Activated naive CD4-positive, alpha-beta T cell (primary cell): ENCODE measurements at regions not wholly inside any gene's neighbourhood (a gene's known extent, or its start where the extent isn't known, plus 50 kb on each side); places are given as distances from the start of the nearest gene placed in this dataset.

Source experiments
- DNase-seq, 4 experiments: peaks; one replicate each; lab custom pipeline; 2025; lab: John Stamatoyannopoulos, UW

DNA sequence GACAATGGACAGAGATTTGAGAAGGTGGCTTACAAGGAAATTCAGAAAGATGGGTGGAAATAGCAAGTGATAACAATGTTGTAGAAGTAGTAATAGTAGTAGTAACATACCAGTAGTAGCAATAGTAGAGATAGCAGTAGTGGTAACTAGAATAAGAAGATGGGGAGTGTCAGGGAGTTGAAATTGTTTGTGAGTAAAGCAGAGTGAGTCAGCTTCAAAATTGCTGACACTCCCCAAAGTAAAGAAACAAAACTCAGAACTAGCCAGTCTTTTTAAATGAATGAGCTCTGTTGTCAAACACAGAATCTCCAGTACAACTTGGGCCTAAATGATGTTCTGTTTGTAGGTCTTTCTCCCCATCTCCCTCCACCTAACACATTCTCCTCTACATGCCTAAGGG is 1040.9 kb downstream of the CBLN2 start:
- no peak for DNase-seq

DNA sequence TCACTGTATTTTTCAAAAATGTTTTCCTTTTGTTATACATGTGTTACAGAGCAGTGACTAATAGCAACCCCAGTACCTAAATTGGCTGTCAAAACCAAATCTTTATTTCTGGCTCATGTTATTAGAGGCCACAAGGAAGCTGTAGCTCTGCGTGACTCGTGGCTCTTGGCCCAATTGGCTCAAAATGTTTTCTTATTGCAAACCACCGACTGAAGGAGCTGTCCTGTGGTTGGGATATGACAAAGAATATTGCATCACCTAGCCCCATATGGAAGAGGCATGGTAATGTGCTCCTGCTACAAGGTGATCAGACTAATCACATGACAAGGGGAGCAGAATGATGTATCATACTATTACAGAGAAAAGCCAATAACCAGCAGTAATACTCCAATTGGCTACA is 1058.5 kb downstream of the CBLN2 start:
- no peak for DNase-seq

DNA sequence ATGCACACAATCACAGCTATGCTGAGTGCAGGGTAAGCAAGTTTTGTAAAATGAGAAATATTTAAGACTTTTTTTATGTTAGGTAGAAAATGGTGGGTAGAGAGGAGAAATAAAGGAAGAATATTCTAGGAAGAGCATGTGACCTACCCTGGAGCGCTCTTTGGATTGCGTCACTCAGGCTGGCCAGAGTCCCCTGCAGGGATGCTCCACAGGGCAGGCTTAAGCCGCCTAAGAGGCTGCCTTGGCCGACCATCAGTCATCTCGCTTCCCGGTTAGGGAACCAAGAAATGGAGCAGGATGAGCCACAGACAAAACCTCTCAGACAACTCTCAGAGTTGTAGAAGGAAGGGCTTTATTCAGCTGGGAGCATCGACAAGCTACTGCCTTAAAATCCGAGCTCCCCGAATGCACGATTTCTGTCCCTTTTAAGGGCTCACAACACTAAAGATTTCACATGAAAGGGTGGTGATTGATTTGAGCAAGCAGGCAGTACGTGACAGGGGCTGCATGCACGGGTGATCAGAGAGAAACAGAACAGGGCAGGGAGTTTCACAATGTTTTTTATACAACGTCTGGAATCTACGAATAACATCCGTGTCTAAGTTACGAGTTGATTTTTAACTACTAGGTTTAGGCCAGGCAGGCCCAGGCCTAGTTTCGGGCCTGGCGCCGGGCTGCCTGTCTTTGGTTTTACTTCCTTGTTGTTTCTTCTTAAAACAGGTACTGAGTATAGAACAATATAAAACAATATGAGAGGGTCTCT is 1072.0 kb downstream of the CBLN2 start:
- no peak for DNase-seq

- DNase-seq: no peak
Observed at GRCh38 chr18:71456206-71456605, 1087.9 kb downstream of the CBLN2 start.

DNA sequence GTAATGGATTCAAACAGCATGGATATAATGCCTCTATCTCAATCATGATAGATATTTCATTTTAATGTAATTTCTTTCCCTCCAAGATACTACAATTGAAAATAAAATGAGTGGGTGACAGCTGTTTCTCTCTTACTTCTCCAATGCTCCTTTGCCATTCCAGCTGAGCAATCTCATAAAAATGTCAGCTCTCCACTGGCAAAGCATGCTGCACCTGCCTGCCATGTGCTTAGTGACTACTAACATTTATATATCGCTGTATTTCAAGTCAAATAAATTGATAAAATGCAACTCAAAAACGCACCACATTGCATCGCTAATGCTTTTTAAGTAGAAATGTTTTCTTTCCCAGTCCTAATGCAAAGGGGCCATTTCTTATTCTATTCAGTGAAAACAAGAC is 1093.9 kb downstream of the CBLN2 start:
- DNase-seq: no peak

DNA sequence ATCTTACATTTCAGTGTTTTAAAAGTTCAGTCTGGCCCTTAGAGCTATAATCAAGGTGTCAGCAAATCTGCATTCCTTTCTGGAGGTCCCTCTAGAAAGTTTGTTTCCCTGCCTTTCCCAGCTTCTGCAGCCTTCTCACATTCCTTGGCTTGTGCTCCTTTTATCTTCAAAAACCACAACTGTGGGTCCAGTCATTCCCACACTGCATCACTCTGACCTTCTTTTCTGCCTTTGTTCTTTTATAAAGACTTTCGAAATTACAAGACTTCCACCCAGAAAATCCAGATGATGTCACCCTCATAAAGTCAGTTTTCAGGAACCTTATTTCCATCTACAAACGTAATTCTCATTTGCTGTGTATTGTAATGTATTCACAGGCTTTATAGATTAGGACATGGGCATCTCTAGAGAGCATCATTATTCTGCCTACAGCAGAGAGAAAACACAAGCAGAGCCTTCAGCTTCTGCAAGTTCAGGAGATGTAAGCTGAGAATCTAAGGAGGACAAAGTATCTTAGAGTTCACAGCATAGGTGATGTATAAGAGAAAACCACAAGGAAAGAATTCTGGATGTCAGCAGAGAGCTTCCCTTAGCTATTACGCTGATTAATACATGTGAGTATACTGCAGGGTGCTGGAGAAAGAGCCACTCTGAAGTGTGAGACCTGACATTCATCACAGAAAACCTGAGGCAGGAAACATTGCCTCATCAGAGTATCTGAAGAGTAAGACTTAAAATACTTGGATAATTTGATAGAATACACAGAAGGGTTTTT is 1100.2 kb downstream of the CBLN2 start:
- no peak for DNase-seq

- DNase-seq: no peak
Observed at GRCh38 chr18:71442731-71443141, 1101.4 kb downstream of the CBLN2 start.

- no peak for DNase-seq
Observed at GRCh38 chr18:71441156-71441555, 1103.0 kb downstream of the CBLN2 start.

DNA sequence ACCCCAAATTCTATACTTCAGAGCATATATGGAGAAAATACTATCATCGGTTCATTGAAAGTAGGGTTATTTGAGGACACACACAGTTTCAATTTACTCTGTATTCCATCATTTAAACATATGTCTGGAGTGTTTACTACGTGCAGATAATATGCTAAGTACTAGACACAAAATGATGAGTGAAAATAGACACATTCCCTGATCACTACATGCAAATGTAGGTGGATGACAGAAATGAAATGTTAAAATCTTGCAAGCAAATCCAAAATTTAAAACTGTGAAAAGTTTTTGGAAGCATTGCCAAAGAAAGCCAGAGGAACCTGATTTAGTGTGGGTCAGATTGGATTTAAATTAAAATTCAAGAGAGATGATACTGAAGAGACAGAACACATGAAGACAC is 1106.6 kb downstream of the CBLN2 start:
- DNase-seq: no peak

DNA sequence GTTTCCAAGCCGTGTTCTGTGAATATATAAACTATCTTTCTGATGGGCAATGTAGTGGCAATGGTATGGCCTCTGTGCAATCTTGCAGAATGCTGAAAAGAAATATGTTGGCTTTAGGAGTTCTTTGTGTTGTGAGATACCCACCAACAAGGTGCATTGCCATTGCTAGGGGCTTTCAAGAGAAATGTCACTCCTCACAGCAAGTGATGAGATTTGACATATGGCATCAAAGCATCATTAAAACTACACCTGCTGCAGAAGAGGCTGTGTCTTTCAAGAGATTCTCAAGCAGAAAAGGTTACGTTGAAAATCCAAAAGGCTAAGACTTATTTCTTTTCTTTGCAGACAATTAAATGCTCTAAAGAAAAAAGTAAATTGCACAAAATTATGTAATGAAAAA is 1110.8 kb downstream of the CBLN2 start:
- no peak for DNase-seq

GRCh38 chr18:71431689-71432088 is 1112.5 kb downstream of the CBLN2 start:
- DNase-seq: no peak

DNA sequence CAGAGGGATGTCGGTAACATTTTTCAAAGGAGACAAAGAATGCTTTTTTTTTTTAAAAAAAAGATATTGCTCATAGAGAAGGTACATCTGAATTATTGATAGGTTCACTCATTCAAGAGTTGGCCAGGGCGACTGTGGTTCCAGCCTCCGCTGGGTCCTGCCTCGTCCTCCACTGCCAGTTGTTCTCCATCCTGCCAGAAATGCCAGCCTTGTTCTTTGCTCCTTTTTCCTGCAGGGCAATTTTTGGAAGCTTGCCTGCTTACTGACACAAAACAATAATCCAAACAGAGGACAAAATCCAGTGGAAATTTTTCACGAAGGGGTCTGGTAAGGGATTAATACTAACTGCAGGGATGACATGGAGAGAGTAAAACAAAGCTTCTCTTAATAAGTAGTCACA is 1113.0 kb downstream of the CBLN2 start:
- no peak for DNase-seq

DNA sequence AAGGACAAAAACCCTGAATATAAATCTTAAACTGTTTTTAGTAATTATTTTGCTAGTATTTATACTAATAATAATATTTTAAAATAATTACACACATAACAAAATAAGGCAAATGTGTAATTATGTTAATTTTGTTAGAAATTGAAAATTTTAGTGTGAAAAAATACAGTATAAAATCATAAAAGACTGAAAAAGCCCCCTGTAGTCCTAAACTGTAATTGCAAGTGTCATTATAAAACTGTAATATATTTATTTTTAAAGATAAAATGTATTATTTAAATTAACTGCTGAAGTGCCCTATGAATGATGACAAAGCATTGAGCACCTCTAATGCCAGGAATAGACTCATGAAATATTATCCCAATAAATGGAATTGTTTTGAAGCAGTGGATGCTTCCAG is 1117.7 kb downstream of the CBLN2 start:
- DNase-seq: no peak

DNA sequence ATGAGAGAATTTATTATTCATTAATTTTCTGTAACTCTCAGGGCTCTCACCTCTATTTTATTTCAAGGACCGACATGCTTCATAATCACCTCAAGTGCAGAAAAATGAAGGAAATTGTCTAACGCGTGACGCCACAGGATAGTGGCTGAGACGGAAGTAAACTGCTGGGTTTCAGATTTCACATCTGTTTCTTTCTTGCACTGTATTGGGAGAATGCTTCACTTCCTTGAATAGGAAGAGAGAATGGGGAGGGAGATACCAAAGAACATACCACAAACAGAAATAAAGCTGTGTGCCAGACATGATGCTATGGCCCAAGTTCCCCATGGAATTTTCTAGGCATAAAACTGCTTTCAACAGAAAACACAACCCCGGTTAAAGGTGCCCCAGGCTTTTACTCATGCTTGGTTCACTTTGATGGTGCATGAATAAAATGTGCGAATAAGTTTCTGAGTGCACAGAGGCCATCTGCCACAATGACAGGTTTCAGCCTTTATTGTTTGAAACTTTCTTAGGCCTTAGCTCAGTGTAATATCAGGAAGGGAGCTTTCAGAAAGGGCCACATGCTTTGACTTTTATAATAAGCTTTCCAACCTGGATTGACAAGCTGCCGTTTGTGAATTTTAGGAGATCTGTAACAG is 1116.4 kb downstream of the SOCS6 start:
- DNase-seq: no peak

DNA sequence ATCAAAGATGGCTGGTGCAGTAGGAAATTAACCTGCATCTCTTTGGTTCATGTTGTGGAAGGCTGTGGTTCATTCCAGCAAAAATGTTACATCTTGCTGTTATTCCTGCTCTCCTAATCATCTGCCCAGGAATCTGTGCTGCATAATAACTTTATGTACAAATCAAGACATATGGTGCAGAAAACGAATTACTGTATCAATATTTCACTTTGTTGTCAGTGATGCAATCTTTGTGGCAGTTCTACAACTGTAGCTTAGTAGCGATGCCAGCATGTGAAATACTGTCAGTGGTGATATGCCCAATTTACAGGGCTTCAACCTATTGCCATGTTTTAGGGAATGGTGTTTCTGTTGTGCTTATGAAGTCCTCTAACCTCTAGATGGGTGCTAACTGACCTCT is 1114.7 kb downstream of the SOCS6 start:
- no peak for DNase-seq

GRCh38 chr18:71398531-71398930 is 1109.7 kb downstream of the SOCS6 start:
- no peak for DNase-seq

DNA sequence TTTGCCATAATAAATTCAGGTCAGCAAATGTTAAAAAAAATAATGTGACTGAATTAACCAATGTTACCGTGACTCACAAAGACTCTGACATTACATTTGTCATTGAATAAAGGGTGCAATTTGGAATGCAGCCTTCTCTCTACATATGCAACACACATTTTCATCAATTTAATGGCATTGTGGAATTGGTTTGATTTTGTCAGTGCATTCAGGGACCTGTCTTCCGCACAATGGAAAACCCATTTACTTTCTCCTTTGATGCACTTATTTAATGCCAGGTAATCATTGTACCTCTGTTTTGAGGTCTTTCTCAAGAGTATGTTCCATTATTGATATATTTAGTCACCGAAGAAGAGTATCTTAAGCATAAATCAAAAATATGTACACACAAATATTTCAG is 1099.3 kb downstream of the SOCS6 start:
- no peak for DNase-seq

GRCh38 chr18:71374294-71375000 is 1085.6 kb downstream of the SOCS6 start:
- DNase-seq: no peak

GRCh38 chr18:71371951-71372605 is 1083.2 kb downstream of the SOCS6 start:
- no peak for DNase-seq

DNA sequence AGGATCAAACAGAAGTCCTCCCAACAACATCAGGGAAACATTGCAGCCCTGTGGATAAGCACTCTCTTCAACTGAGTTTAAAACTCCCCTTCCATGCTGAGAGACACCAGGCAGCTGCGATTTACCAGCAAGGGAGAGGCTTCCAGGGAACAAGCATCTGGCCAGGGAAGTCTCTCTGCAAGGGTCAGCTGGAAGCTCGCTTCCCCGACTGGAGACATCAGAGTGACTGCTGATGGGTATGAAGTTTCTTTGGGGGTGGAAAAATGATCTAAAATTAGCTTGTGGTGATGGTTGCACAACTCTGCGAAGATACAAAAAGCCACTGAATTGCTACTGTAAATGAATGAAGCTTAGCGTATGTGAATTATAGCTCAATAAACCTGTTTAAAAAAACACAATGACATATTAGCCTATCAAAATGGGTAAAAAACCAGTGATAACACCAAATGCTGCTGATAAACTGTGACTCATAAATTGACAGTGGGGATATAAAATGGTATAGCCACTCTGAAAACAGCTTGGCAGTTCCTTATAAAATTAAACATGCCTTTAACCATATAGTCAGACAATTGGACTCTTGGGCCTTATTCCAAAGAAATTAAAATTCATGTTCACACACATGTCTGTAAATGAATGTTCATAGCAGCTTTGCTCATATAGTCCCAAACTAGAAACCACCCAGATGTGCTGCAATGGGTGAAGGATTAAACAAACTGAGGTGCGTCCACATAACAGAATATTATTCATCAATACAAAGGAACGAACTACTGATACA is 1082.0 kb downstream of the SOCS6 start:
- DNase-seq: no peak

GRCh38 chr18:71370095-71370494 is 1081.2 kb downstream of the SOCS6 start:
- DNase-seq: no peak
